Gastrocnemius medialis (tissue), 4 donors: ENCODE measurements at regions not wholly inside any gene's neighbourhood (a gene's known extent, or its start where the extent isn't known, plus 50 kb on each side); places are given as distances from the start of the nearest gene placed in this dataset.

Experiments used
- ATAC-seq, 2 donors: fragments of 150-250 bp; one replicate each; pipeline ENCODE4 v1.9.1; 2016
- DNase-seq, 2 donors: peaks; one replicate each; pipeline ENCODE4 v3.0.0-alpha.2; 2019
- H3K27ac ChIP-seq, 4 donors: fragments of 200-600 bp; sonication (generic); 1 replicate in 1 of 4; 2 replicates in 3 of 4; pipeline ENCODE4 v1.5.1; 2016 to 2018; ENCODE audit warnings: mild to moderate bottlenecking in 2 of 4, moderate library complexity in 1 of 4
- H3K27me3 ChIP-seq, 3 donors: fragments of 200-600 bp; sonication (generic) in 2 of 3; 1 replicate in 1 of 3; 2 replicates in 2 of 3; pipeline versions ENCODE4 v1.5.1 to v1.6.0; 2016 to 2019; ENCODE audit warnings: mild to moderate bottlenecking in 1 of 3, moderate library complexity in 1 of 3
- H3K36me3 ChIP-seq, 2 donors: fragments of 200-600 bp; sonication (generic) in 1 of 2; one replicate each; pipeline ENCODE4 v1.5.1; 2017 to 2018
- H3K4me1 ChIP-seq, 2 donors: fragments of 200-600 bp; sonication (generic) in 1 of 2; one replicate each; pipeline ENCODE4 v1.5.1; 2016 to 2017; ENCODE audit warnings: mild to moderate bottlenecking in 2 of 2
- H3K4me3 ChIP-seq, 4 donors: fragments of 200-600 bp; sonication (generic) in 3 of 4; 1 replicate in 1 of 4; 2 replicates in 3 of 4; pipeline ENCODE4 v1.5.1; 2016 to 2019; ENCODE audit warnings: mild to moderate bottlenecking in 2 of 4
- H3K9me3 ChIP-seq, 3 donors: fragments of 200-600 bp; sonication (generic) in 2 of 3; 1 replicate in 1 of 3; 2 replicates in 2 of 3; pipeline ENCODE4 v1.5.1; 2016 to 2019
- POLR2A ChIP-seq, 2 donors: fragments of 450-650 bp; IDR thresholded peaks; one replicate each; pipeline ENCODE4 v1.6.1; 2017; ENCODE audit warnings: antibody characterized with exemption in 2 of 2, mild to moderate bottlenecking in 2 of 2, moderate library complexity in 2 of 2
- in situ Hi-C, 4 donors: fragments of 200-750 bp; cut with MboI; loops; one replicate each; pipeline versions ENCODE4 v1.15.0 to v1.8.0; 2017; ENCODE audit warnings: low sequenced_read_pairs in 4 of 4
- intact Hi-C: fragments of 100-400 bp; cut with DNase I; formaldehyde crosslinking; loops from one replicate; pipeline ENCODE4 v1.15.1; 2023; ENCODE audit warnings: low total_unique reads
- TF ChIP-seq, protein P1 (sequence below), 5 experiments: fragments of 450-650 bp in 3 of 5; fragments of 200-600 bp in 2 of 5; sonication (generic) in 2 of 5; IDR thresholded peaks in 4 of 5; conservative IDR thresholded peaks in 1 of 5; 1 replicate in 4 of 5; 2 replicates in 1 of 5; pipeline ENCODE4 v1.5.1; 2016 to 2019; ENCODE audit warnings: antibody characterized with exemption in 5 of 5, mild to moderate bottlenecking in 3 of 5, moderate library complexity in 3 of 5

DNA sequence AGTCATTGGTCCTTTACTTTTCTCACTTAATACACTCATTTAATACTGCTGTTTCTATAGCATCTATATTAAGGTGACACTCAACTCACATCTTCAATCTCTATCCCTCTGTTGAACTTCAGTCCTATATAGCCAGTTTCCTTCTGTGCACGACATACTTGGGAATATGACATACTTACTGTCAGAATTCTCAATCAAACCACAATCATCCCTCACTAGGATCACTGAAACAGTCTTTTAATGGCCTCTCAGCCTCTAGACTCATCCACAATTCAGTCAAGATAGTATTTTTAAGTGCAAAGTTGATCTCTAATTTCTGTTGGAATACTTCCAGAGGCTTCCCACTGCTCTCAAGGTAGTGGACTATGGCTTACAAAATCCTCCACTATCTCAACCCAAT lies 251.0 kb upstream of the MEF2C start:
- intact Hi-C loops (no loop called here), in situ Hi-C loops (no loop called here)
- ATAC-seq, result no peak

DNA sequence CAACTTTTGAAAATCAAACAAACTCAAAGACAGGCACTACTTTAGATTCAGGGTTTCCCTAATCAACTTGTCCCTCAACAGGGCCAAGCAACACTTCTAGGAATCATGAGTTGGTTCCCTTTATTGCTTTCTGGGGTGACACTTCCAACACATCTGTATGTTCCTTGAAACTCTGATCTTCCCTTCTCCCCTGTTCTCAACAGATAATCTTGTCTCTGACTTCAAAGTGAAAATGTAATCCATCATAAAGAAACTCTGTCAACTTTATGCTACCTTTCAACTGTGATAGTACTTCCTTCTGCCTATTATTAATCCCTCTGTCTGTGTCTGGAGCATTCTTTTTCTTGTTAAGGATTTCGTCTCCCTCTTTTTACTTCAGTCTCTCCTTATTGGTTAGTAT lies 250.1 kb upstream of the MEF2C start:
- in situ Hi-C loops, result no loop called here
- no peak for TF ChIP-seq POLR2A (IDR thresholded peaks at IDR 0.05)
- TF ChIP-seq, protein P1, sequence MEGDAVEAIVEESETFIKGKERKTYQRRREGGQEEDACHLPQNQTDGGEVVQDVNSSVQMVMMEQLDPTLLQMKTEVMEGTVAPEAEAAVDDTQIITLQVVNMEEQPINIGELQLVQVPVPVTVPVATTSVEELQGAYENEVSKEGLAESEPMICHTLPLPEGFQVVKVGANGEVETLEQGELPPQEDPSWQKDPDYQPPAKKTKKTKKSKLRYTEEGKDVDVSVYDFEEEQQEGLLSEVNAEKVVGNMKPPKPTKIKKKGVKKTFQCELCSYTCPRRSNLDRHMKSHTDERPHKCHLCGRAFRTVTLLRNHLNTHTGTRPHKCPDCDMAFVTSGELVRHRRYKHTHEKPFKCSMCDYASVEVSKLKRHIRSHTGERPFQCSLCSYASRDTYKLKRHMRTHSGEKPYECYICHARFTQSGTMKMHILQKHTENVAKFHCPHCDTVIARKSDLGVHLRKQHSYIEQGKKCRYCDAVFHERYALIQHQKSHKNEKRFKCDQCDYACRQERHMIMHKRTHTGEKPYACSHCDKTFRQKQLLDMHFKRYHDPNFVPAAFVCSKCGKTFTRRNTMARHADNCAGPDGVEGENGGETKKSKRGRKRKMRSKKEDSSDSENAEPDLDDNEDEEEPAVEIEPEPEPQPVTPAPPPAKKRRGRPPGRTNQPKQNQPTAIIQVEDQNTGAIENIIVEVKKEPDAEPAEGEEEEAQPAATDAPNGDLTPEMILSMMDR (IDR thresholded peaks at IDR 0.05 in 4 of 5, conservative IDR thresholded peaks at IDR 0.05 in 1 of 5), result no peak
- H3K27me3 ChIP-seq, result no peaks in the 10 kb centered on the region
- no peaks in the 10 kb centered on the region for H3K4me1 ChIP-seq
- DNase-seq (no peak), ATAC-seq (no peak)
- intact Hi-C loops, result no loop called here
- no peak overlapping the region for H3K27ac ChIP-seq
- H3K36me3 ChIP-seq, result no peaks in the 10 kb centered on the region
- H3K9me3 ChIP-seq, result no peaks in the 10 kb centered on the region
- H3K4me3 ChIP-seq, result no peak overlapping the region

More for the DNA sequence above, 251.0 kb upstream of the MEF2C start:
- H3K4me3 ChIP-seq, result no peak overlapping the region
- H3K9me3 ChIP-seq, result no peaks in the 10 kb centered on the region
- H3K36me3 ChIP-seq, result no peaks in the 10 kb centered on the region
- DNase-seq, result no peak
- H3K4me1 ChIP-seq, result no peaks in the 10 kb centered on the region
- TF ChIP-seq, protein P1 (IDR thresholded peaks at IDR 0.05 in 4 of 5, conservative IDR thresholded peaks at IDR 0.05 in 1 of 5), result no peak
- TF ChIP-seq POLR2A (IDR thresholded peaks at IDR 0.05), result no peak
- no peaks in the 10 kb centered on the region for H3K27me3 ChIP-seq
- no peak overlapping the region for H3K27ac ChIP-seq

DNA sequence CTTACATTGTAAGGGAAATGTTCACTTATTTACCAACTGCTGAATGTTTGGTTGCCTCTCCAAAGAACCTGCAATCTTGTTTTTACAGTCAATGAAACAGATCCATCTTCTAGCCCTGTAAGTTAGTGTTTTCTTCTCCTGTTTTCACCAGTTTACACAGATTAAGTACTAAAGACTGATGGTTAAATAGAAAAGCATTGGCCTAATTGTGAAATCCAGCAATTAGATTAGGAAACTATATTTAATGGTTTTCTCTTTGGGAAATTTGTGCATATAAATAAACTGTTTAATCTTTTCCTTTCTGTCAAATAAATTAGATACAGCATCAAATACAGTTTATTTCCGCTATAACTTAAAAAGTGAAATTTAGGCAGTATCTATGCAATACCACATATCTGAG lies 247.9 kb upstream of the MEF2C start:
- Histone ChIP-seq H3K36me3 (no peaks in the 10 kb centered on the region), H3K4me3 (no peak overlapping the region), H3K27ac (no peak overlapping the region), H3K4me1 (no peaks in the 10 kb centered on the region), H3K9me3 (no peaks in the 10 kb centered on the region), H3K27me3 (no peaks in the 10 kb centered on the region)
- TF ChIP-seq, protein P1 (IDR thresholded peaks at IDR 0.05 in 4 of 5, conservative IDR thresholded peaks at IDR 0.05 in 1 of 5), result no peak
- no peak for TF ChIP-seq POLR2A (IDR thresholded peaks at IDR 0.05)
- intact Hi-C loops (no loop called here), in situ Hi-C loops (no loop called here)
- DNase-seq (no peak), ATAC-seq (no peak)

DNA sequence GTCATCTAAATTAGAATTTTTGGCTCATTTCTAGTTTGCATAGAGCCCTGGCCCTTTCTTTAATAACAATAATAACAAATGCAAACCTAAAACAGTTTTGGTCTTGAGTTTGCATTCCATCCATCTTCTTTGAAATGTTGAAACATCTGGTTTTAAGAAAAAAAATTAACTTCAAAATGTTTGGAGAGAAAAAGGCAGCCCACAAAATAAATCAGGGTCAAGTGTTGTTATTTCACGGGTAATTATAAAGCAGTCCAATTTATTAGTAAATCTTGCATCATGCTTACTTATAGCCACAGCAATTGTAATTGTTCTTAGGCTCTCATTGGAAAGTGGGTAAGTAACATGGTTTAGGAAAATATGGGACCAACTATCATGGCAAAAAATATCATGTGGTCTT lies 247.0 kb upstream of the MEF2C start:
- H3K27me3 ChIP-seq, result no peaks in the 10 kb centered on the region
- H3K36me3 ChIP-seq, result no peaks in the 10 kb centered on the region
- no peak overlapping the region for H3K4me3 ChIP-seq
- no peaks in the 10 kb centered on the region for H3K4me1 ChIP-seq
- in situ Hi-C loops (no loop called here), intact Hi-C loops (no loop called here)
- TF ChIP-seq POLR2A (IDR thresholded peaks at IDR 0.05), result no peak
- TF ChIP-seq, protein P1 (IDR thresholded peaks at IDR 0.05 in 4 of 5, conservative IDR thresholded peaks at IDR 0.05 in 1 of 5), result no peak
- H3K27ac ChIP-seq, result no peak overlapping the region
- ATAC-seq (no peak), DNase-seq (no peak)
- H3K9me3 ChIP-seq, result no peaks in the 10 kb centered on the region

DNA sequence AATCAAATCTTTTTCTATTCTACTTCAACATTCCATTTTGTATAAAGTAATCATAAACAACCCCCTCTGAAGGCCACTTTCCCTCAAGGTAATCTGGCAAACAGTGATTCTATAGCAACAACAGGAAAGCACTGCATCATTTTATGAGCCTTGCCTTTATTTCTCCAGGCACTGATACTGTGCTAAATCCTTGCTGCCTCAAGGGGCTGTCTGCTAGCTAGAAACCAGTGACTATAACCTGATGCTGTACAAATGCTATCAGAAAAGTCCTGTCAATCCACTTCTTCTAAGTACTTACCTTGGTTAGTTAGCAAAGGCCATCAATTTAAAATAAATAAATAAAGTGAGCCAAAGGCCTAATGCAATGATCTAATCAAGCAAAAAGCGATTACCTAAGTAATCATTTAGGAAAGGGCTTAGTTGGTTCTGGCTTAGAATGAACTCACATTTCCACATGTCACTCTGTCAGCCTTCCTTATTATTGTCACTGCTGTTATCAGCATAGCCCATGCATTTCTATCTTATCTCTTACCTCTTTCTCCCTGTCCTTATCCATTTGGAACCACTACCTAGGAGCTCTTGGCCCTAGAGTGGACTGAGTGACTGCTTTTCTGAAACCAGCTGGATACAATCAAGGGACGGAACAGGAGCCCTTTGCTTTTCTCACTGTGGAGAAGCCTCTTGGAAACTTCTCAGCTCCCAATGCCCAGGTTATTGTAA lies 246.1 kb upstream of the MEF2C start:
- Histone ChIP-seq H3K27me3 (no peaks in the 10 kb centered on the region), H3K36me3 (no peaks in the 10 kb centered on the region), H3K27ac (no peak overlapping the region), H3K4me1 (no peaks in the 10 kb centered on the region), H3K4me3 (no peak overlapping the region), H3K9me3 (no peaks in the 10 kb centered on the region)
- no peak for ATAC-seq
- DNase-seq, result no peak
- in situ Hi-C loops, result no loop called here
- intact Hi-C loops, result no loop called here
- TF ChIP-seq, protein P1 (IDR thresholded peaks at IDR 0.05 in 4 of 5, conservative IDR thresholded peaks at IDR 0.05 in 1 of 5), result no peak
- TF ChIP-seq POLR2A (IDR thresholded peaks at IDR 0.05), result no peak
